ENCODE measurements at regions not wholly inside any gene's neighbourhood (a gene's known extent, or its start where the extent isn't known, plus 50 kb on each side); places are given as distances from the start of the nearest gene placed in this dataset.
A peak's percentile ranks its signal among the peaks of the same experiment; 100 is the strongest.
"Not testable (repeated sequence)": the region's sequence is repeated elsewhere in the genome, so short reads cannot be mapped to it uniquely, and the experiment has no call there.

- in situ Hi-C loops (cut with MboI; ENCODE audit: low pct_unique_long_range_greater_than_20kb, low sequenced_read_pairs); DNase-seq: not testable (repeated sequence)
Observed at GRCh38 chr13:16201202-16201601, 2980.4 kb downstream of the TUBA3C start.

GRCh38 chr13:16160609-16161008 lies 3021.0 kb downstream of the TUBA3C start:
- DNase-seq; in situ Hi-C loops (cut with MboI; ENCODE audit: low pct_unique_long_range_greater_than_20kb, low sequenced_read_pairs): not testable (repeated sequence)

GRCh38 chr13:16158958-16159357 lies 3022.7 kb downstream of the TUBA3C start:
- DNase-seq; in situ Hi-C loops (cut with MboI; ENCODE audit: low pct_unique_long_range_greater_than_20kb, low sequenced_read_pairs): not testable (repeated sequence)

GRCh38 chr13:16158016-16158415 lies 3023.6 kb downstream of the TUBA3C start:
- DNase-seq; in situ Hi-C loops (cut with MboI; ENCODE audit: low pct_unique_long_range_greater_than_20kb, low sequenced_read_pairs): not testable (repeated sequence)

GRCh38 chr13:16152849-16153248 lies 3028.8 kb downstream of the TUBA3C start:
- DNase-seq; in situ Hi-C loops (cut with MboI; ENCODE audit: low pct_unique_long_range_greater_than_20kb, low sequenced_read_pairs): not testable (repeated sequence)

- in situ Hi-C loops (cut with MboI; ENCODE audit: low pct_unique_long_range_greater_than_20kb, low sequenced_read_pairs), result not testable (repeated sequence)
Observed at GRCh38 chr13:16151296-16151695, 3030.3 kb downstream of the TUBA3C start.

GRCh38 chr13:16149415-16149814 lies 3032.2 kb downstream of the TUBA3C start:
- in situ Hi-C loops (cut with MboI; ENCODE audit: low pct_unique_long_range_greater_than_20kb, low sequenced_read_pairs); DNase-seq: not testable (repeated sequence)

More at GRCh38 chr13:16151296-16151695, 3030.3 kb downstream of the TUBA3C start:
- DNase-seq, result not testable (repeated sequence)

- DNase-seq; in situ Hi-C loops (cut with MboI; ENCODE audit: low pct_unique_long_range_greater_than_20kb, low sequenced_read_pairs): not testable (repeated sequence)
Observed at GRCh38 chr13:16145652-16146051, 3036.0 kb downstream of the TUBA3C start.

GRCh38 chr13:16141361-16141760 lies 3040.3 kb downstream of the TUBA3C start:
- DNase-seq, result not testable (repeated sequence)

GRCh38 chr13:16136846-16137245 lies 3044.8 kb downstream of the TUBA3C start:
- DNase-seq; in situ Hi-C loops (cut with MboI; ENCODE audit: low pct_unique_long_range_greater_than_20kb, low sequenced_read_pairs): not testable (repeated sequence)

More at GRCh38 chr13:16141361-16141760, 3040.3 kb downstream of the TUBA3C start:
- in situ Hi-C loops (cut with MboI; ENCODE audit: low pct_unique_long_range_greater_than_20kb, low sequenced_read_pairs), result not testable (repeated sequence)

GRCh38 chr13:16128675-16129074 lies 3052.9 kb downstream of the TUBA3C start:
- not testable (repeated sequence) for DNase-seq

GRCh38 chr13:16113391-16113790 lies 3068.2 kb downstream of the TUBA3C start:
- in situ Hi-C loops (cut with MboI; ENCODE audit: low pct_unique_long_range_greater_than_20kb, low sequenced_read_pairs), result not testable (repeated sequence)
- DNase-seq, result peak; percentile 14

More at GRCh38 chr13:16128675-16129074, 3052.9 kb downstream of the TUBA3C start:
- in situ Hi-C loops (cut with MboI; ENCODE audit: low pct_unique_long_range_greater_than_20kb, low sequenced_read_pairs), result not testable (repeated sequence)
